ENCODE measurements at regions not wholly inside any gene's neighbourhood (a gene's known extent, or its start where the extent isn't known, plus 50 kb on each side); places are given as distances from the start of the nearest gene placed in this dataset.

DNA sequence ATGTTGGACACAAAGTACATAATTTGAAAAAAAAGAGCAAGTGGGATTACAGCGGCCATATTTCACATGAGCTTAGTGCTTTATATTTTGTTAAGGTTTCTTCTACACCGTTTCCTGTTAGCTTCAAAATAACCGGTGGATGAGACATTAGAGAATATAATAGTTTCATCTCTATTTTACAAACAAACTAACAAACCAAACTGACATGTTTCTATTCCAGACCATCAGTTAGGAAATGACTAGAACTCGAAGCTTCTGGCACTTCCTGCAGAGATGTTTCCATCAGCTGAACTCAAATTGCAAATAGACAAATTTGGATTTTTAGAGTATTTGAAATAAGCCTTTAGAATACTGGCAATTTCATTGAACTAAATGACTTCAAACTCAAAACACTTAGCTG, 86.5 kb downstream of the MTRR start:
- no peak for DNase-seq (ENCODE audit: low read depth)

DNA sequence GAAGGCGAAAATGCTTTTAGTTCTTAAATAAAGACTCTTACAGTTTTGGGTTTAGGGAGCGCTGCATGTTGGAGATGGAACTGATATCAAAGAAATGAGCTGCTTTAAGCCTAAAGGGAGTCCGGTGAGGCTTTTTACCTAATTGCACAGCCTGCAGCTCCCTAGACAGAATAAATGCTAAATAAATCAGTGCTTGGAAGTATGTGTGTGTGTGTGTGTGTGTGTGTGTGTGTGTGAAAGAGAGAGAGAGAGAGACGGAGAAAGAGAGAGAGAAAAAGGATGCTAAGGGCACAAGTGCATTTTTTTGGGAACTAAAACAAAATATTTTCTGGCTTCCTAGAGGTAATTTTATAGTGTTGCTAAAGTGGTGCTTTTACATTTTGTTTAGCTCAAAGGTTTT, 88.4 kb downstream of the MTRR start:
- no peak for DNase-seq (ENCODE audit: low read depth)

DNA sequence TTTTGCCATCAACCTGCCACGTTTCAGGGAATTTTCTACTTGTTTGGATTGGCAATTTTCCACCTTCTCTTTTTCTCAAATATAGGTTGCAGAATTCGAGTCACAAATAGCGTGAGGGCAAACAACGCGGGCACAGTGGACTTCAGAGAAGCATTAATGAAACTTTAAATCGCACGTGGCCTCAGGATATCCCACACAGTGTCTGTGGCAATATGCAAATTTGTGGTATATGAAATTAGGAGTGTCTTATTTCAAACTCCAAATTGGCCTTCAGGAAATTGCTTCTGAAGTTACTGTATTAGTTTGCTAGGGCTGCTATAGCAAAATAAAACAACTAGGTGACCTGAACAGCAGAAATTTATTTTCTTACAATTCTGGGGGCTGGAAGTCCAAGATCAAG, 91.2 kb downstream of the MTRR start:
- no peak for DNase-seq (ENCODE audit: low read depth)

DNA sequence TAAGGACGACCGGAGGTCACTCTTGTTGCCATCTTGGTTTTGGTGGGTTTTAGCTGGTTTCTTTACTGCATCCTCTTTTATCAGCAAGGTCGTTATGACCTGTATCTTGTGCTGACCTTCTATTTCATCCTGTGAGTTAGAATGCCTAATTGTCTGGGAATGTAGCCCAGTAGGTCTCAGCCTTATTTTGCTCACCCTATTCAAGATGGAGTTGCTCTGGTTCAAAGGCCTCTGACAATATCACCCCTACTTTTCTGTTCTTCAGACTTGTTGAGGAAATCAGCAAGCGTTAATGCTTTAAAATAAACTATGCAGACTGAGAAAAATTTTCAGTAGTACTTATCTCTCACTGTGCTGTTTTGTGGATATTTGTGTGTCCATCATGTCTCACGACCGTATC, 92.6 kb downstream of the MTRR start:
- no peak for DNase-seq (ENCODE audit: low read depth)

DNA sequence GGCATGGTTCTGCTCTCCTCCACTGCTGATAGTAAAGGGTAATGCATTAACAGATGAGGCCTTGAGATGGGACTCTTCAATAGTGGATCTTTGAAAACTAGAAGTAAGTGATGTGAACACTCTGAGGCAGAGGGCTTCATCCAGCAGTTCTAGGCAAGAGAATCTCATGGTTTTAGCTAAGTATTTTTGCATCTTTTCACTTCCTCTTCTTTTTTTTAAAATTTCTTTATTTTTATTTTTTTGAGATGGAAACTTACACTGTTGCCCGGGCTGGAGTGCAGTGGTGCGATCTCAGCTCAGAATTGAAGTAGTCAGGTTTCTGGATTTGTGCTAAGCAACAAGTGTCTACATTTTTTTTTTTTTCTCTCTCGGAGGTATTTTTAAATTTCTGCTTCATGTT, 101.9 kb downstream of the MTRR start:
- DNase-seq (ENCODE audit: low read depth): no peak

DNA sequence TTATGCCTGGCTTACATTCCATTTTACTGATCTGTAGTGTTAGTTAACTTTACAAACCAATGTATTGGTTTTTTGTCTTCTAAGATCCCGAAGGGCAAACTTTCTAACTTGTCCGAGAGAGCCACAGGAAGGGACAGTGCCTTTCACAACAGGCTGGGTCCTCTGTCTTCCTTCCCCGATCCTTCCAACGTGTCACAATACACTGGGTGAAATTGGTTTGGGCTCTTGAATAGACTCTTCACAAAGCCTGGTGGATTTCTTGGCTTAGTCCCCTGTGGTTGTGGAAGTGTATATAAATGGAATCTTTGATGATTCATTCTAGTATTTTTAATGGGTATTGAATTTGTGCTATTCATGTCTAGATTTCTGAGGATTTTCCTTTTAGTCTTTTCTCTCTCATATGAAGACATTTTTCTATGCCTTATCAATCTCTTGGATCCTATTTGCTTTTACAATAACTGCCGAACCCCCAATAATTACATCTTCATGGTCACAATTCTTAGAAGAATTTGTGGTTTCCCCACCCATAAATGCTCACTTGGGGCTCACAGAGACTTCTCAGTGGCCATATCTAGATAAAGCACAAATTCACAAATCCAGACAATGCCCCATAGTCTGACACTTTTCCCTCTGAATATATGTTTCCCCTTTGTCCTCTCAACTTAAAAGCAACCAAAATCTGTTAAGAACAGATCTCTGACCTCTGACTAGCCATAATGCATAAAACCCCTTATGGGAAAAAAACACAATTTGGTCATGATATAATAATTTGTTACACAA, 107.7 kb downstream of the MTRR start:
- no peak for DNase-seq (ENCODE audit: low read depth)

DNA sequence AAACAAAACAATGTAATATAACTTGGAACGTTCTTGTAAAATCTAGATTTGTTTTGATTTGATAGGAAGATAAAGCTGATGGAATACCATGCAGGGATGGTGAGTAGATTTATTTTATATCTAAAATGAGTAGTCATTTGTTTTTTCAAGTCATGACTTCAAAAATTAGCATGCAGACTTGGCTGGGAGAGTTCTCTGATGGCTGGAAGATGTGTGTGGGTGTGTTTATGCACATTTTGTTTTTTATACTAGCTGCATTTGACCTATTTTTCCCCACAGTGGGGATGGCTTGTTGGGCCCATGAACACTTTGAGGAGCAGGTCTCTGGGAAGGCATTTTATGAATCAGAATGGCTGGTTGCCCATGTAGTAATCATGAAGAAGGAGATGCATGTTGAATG, 109.2 kb downstream of the MTRR start:
- no peak for DNase-seq (ENCODE audit: low read depth)

DNA sequence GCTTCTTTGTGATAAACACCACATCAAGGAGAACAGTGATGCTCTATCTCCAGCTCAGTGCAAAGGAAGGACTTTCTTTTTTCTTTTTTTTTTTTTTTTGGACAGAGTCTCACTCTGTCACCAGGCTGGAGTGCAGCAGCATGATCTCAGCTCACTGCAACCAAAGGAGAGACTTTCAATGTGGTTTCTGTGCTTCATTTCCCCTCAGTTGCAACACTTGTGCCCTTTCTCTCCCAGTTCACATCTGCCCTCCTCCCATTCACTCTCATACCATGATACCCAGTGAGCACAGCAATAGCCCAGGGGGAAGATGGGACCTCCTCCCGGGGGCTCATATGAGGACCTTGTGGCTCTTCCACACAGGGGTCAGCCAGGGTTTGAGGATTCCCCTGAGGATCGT, 110.0 kb downstream of the MTRR start:
- no peak for DNase-seq (ENCODE audit: low read depth)

DNA sequence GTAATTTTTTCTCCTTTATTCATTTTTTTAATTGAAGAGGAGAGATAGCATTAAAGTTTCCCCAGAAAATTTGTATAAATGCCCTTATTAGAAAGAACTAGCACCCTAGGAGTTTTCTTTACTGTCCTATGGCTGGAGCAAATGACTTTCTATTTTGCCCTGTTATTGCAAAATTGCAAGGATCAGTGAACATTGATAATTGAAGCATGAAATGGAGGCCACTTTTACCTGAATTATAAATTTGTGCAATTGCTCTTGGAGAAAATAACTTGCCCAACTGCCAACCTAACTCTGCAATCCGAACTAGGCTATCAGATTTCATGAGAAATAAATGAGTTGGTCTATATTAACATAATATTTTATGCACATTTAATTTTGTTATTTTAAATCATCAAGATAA, 111.9 kb downstream of the MTRR start:
- no peak for DNase-seq (ENCODE audit: low read depth)

DNA sequence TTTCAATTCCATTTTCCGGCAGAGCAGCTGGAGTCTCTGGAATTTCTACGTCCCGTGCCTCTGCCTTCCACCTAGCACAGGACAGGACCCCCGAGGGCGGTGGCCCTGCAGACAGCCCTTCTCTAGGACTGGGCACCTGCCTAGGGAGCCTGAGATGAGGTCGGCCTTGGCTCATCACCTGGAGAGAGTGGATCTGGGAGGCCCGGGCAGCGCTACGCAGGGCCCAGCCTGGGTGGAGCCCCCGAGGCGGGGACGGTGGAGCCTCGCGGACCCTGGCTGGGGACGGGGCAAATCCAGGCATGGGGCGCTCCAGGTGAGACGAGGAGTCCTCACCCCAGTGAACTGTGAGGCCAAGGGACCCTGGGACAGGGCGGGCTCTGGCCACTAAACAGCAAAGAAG, 114.5 kb downstream of the MTRR start:
- DNase-seq (ENCODE audit: low read depth): no peak

DNA sequence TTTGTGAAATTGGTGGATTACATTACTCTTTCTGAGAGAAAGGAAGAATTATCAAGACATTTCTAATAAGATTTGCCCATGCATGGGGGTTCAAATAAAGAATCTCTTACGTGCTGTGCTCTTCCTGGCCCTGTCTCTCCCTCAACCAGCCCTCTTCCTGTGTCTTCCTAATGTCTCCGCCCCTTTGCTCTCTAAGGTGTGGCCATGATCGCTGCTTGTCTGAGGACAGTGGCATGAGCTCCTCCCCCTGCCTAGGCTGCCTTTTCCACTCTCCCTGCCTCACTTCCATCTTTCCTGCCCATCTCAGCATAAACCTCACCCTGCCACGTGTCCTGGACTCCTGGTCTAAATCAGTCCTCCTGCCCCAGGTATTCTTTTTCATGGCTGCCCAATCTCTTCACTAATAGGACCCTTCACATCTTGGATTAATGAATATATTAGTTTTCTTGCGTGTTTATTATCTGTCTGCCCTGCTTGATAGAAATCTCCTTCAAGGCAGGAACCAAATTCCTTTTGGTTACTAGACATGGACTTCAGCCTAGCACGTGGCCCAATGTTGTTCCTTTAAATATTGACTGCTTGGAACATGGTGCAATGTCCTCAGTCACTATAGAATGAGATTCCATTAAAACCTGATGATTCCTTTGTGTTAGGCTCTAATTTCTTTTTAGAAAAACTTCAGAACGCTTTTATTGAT, 122.3 kb downstream of the MTRR start:
- DNase-seq (ENCODE audit: low read depth): no peak

DNA sequence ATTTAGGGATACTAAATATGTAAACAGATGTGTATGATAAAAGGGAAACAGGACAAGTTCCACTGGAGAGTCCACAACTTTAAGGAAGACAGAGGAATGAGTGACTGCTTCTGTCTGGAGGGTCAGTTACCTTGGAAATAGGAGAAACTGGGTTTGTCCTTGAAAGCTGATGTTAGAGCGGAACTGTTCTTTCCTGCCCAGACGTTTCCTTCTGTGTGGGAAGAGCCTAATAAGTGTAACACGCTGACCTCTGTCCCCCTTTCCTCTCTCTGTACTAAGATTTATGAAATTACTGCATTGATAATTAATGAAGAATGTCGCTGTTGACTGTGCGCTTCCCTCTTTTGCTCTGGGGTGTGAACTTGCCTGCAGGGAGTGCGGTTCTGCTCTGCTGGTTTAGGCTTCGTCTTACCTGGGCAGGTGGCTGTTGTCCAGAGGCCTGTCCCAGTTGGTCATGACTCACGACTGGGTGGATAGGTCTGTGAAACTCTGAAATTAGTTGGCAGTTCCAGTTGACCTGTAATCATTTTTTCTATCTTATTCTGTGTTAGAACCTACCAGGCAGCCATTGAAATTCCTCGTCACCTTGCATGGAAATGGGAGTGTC, 126.8 kb downstream of the MTRR start:
- no peak for DNase-seq (ENCODE audit: low read depth)

DNA sequence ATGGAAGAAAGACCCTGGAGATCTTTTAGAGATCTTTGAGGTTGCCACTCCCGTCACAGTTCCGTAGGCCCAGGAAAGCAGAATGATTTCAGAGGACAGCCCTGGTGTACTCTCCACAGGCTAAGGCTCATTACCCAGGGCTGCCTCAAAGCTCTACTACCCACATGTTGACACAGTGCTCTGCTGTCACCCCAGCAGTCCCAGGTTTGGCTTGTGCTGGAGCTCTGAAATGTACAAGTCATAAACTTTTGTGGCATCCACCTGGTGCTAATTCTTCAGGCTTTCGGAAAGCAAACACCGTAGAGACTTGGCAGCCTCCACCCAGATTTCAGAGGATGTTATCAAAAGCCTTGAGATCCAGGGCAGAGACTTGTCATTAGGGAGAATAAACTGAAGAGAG, 136.5 kb downstream of the MTRR start:
- DNase-seq (ENCODE audit: low read depth): no peak

DNA sequence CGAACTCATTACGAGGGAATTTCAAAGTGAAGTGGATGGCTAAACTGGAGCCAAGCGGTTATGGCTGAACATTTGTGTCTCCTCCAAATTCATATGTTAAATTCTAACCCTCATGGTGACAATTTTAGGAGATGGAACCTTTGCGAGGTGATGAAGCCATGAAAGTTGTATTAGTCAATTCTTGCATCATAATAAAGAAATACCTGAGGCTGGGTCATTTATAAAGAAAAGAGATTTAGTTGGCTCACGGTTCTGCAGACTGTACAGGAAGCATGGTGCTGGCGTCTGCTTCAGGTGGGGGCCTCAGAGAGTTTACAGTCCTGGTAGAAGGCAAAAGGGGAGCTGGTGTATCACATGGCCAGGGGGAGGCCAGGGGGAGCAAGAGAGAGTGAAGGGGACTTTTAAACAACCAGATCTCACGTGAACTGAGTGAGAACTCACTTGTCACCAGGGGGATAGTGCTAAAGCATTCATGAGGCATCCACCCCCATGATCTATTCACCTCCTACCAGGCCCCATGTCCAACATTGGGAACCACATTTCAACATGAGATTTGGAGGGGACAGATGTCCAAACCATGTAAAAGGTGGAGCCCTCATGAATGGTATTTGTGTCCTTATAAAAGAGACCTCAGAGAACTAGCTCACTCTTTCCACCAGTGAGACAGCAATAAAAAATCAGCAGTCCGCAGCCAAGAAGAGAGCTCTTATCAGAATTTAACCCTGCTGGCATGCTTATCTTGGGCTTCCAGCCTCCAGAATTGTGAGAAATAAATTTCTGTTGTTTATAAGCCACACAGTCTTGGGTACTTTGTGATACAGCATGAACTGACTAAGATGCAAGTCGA, 143.4 kb downstream of the MTRR start:
- DNase-seq (ENCODE audit: low read depth): no peak

DNA sequence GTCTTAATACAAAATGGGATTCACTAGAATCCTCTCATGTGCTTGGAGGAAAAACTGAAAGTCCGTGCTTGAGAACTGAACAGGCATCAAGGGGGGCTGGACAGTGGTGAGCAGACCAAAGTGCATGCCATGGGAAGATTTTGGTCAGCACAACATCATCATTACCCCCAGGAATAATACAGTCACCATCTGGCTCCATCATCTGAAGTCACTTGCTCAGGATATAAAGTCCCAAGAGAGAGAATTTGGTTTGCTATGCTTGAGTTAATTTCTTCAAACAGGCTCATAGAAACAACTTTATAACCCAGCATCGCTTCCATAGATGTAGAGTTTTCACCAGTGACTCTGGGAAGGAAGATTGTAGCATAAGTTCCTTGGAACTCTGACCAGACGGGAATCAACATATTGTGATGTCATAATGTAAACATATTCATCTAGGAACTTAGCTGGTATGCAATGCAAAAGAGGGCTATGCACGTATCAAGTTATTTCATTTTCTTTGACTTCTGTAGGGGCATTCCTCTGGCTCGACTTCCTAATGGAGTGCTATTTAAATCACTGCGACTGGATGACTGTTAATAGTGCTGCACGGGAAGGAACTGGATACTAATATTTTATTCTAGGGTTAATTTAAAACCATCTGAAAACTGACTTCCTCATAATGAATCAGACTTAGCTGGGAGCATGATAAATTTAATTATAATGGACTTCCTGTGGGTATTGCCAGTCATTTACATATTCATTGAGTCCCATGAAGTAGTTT, 145.2 kb downstream of the MTRR start:
- no peak for DNase-seq (ENCODE audit: low read depth)

DNA sequence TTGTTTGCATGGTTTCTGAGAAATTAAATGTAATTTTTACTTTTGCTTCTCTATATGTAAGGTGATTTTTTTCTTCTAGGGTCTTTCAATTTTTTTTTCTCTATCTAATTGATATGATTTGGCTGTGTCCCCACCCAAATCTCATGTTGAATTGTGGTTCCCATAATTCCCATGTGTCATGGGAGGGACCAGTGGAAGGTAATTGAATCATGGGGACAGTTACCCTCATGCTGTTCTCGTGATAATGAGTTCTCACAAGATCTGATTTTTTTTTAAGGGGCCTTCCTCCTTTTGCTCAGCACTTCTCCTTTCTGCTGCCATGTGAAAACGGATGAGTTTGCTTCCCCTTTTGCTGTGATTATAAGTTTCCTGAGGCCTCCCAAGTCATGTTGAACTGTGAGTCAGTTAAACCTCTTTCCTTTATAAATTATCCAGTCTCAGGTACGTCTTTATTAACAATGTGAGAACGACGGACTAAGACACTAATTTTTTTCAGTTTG, 150.8 kb downstream of the MTRR start:
- no peak for DNase-seq (ENCODE audit: low read depth)

DNA sequence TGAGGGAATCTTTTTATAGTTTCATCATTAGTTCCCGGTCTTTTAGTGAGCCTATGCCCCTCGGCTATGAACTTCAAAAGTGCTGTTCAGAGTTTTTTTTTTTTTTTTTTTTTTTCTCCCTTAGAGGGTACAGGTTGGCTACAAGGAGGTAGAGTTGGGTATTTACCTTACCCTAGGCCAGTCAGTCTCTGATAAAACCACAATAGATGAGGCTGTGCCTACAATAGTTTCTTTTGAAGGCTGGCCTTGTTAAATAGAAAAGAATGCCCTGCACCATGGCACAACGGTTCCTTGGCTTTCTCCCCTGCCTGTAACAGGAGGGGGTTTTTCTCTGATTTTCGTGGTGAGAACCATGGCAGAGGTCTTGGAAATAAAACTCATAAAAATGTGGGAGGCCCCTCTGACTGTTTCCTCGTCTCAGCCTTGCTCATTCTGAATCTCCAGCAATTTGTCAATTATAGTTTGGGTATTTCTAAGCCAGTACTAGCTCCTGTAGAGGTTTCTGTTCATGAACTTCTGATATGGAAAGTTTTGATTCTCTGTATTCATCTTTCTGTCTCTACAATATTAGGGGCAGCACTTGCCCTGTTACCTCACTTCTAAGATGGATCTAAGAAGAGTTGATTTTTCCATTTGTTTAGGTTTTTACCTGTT, 152.0 kb downstream of the MTRR start:
- DNase-seq (ENCODE audit: low read depth): no peak

DNA sequence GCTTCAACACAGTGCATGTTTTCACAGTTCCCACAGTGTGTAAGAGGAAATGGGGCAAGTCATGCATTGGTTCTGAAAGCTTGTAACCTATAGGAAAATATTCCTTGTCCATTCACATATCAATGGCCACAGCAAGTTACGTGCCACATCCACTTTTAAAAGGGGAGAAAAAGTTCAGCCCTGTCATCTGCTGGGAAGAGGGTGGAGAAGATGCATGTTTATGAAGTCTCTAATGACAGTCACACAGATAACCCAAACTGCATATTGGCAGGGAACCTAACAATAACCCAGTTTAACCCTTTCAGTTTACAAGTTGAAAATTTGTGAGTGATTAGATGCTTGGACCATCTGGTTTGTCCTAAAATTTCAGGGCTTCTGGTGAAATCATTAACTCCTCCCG, 159.3 kb downstream of the MTRR start:
- DNase-seq (ENCODE audit: low read depth): no peak

DNA sequence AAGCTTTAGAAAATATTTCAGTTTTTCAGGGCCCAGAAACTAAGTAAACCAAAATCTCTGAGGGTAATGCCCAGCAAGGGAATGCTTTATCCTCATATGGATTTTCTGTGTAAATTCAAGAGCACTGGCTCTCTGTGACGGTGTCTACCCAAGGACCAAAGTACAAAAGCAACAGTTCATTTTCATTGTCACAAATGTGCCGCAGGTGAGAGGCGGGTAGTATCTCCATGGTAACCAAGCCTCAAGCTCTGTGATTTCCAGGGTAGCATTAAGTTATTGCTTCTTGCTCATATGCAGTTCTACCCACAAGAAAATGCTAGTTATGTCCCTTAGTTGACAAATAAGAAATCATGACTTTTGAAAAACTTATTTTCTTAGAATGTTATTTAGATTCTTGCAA, 164.3 kb downstream of the MTRR start:
- DNase-seq (ENCODE audit: low read depth): no peak

DNA sequence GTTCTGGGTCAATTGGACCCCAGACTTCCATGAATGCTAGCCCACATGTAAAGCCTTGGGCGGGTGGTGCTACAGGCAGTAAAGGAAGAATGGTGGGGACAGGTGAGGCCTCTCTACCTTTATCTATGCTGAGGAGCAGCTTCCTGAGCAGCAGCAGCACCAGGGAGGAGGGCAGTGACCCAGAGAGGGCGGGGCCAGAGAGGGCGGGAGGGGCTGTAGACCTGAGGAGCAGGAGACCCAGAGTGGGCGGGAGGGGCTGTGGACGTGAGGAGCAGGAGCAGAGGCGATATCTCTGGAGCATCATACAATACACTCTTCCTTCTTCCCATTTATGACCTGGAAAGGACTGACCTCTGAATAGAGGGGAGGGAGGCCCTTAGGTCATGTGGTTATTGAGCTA, 165.9 kb downstream of the MTRR start:
- DNase-seq (ENCODE audit: low read depth): no peak

DNA sequence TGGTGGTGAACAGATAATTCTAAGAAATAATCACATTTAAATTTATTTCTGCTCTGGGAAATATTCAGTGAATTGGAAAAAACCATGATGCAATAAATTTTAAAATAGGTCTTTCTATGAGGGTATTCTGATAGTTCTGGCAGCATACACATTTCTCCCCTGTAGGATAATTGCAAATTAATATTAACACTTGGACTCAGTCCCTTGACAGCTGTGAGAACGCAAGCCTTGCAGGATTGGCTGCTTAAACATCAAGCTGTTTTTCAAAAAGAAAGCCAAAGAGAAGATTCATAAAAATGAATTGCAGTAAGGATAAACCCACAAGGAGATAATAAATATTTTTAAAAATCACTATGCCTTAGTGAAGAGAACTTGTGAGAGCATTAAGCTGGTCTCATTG, 180.0 kb downstream of the MTRR start:
- no peak for DNase-seq (ENCODE audit: low read depth)

Data from T-helper 22 cell (primary cell).